Uterus (tissue), 3 donors: ENCODE measurements at regions not wholly inside any gene's neighbourhood (a gene's known extent, or its start where the extent isn't known, plus 50 kb on each side); places are given as distances from the start of the nearest gene placed in this dataset.
A peak's percentile ranks its signal among the peaks of the same experiment; 100 is the strongest.

Experiments used
- DNase-seq, 2 donors: peaks; one replicate each; pipeline ENCODE4 v3.0.0-alpha.2; 2019 to 2020
- H3K27ac ChIP-seq, 2 donors: fragments of 200-600 bp; sonication (generic); 1 replicate in 1 of 2; 2 replicates in 1 of 2; pipeline ENCODE4 v1.5.1; 2016 to 2018
- H3K27me3 ChIP-seq, 2 donors: fragments of 200-600 bp; sonication (generic); one replicate each; pipeline ENCODE4 v1.5.1; 2018 to 2019; ENCODE audit warnings: control low read depth in 1 of 2
- H3K36me3 ChIP-seq, 2 donors: fragments of 200-600 bp; sonication (generic); one replicate each; pipeline ENCODE4 v1.5.1; 2019; ENCODE audit warnings: control low read depth in 1 of 2
- H3K4me1 ChIP-seq, 2 donors: fragments of 200-600 bp; sonication (generic); one replicate each; pipeline ENCODE4 v1.5.1; 2018 to 2019; ENCODE audit warnings: control low read depth in 1 of 2
- H3K4me3 ChIP-seq, 2 donors: fragments of 200-600 bp; sonication (generic); 1 replicate in 1 of 2; 2 replicates in 1 of 2; pipeline ENCODE4 v1.5.1; 2018 to 2019; ENCODE audit warnings: mild to moderate bottlenecking in 1 of 2
- H3K9me3 ChIP-seq, 2 donors: fragments of 200-600 bp; sonication (generic); one replicate each; pipeline ENCODE4 v1.5.1; 2019; ENCODE audit warnings: control low read depth in 1 of 2
- CTCF ChIP-seq, 4 experiments: fragments of 200-600 bp in 2 of 4; fragments of 450-650 bp in 2 of 4; sonication (generic) in 2 of 4; IDR thresholded peaks; one replicate each; pipeline ENCODE4 v1.5.1; 2016 to 2019; ENCODE audit warnings: antibody characterized with exemption in 4 of 4, mild to moderate bottlenecking in 2 of 4, moderate library complexity in 1 of 4
- POLR2A ChIP-seq, 2 donors: fragments of 450-650 bp; IDR thresholded peaks; one replicate each; pipeline ENCODE4 v1.6.1; 2016; ENCODE audit warnings: antibody characterized with exemption in 2 of 2, mild to moderate bottlenecking in 1 of 2, moderate library complexity in 1 of 2
- intact Hi-C: fragments of 100-400 bp; cut with DNase I; formaldehyde crosslinking; loops from one replicate; pipeline ENCODE4 v1.15.1; 2023; ENCODE audit warnings: low total_unique reads
- donor health status: DM: yes; HTN: yes; CAD: no.

GRCh38 chr3:189027626-189028155 lies 144.1 kb upstream of the TPRG1 start:
- no peak overlapping the region for H3K4me3 ChIP-seq
- no peak for TF ChIP-seq POLR2A (IDR thresholded peaks at IDR 0.05)
- no peak for TF ChIP-seq CTCF (IDR thresholded peaks at IDR 0.05)
- H3K4me1 ChIP-seq: no peaks in the 10 kb centered on the region
- H3K27me3 ChIP-seq: no peaks in the 10 kb centered on the region
- intact Hi-C loops: no loop called here
- no peak for DNase-seq
- no peak overlapping the region for H3K27ac ChIP-seq
- no peaks in the 10 kb centered on the region for H3K9me3 ChIP-seq
- H3K36me3 ChIP-seq: no peaks in the 10 kb centered on the region

- Histone ChIP-seq H3K36me3 (no peaks in the 10 kb centered on the region), H3K27ac (no peak overlapping the region)
Observed at GRCh38 chr3:189038773-189039745, 132.7 kb upstream of the TPRG1 start.

GRCh38 chr3:189040656-189041335 lies 131.0 kb upstream of the TPRG1 start:
- no peak for TF ChIP-seq POLR2A (IDR thresholded peaks at IDR 0.05)
- TF ChIP-seq CTCF (IDR thresholded peaks at IDR 0.05): no peak
- Histone ChIP-seq H3K4me3 (no peak overlapping the region), H3K27ac (no peak overlapping the region), H3K27me3 (no peaks in the 10 kb centered on the region), H3K4me1 (no peaks in the 10 kb centered on the region), H3K9me3 (no peaks in the 10 kb centered on the region), H3K36me3 (no peaks in the 10 kb centered on the region)
- DNase-seq: no peak
- intact Hi-C loops: no loop called here

More at GRCh38 chr3:189038773-189039745, 132.7 kb upstream of the TPRG1 start:
- Histone ChIP-seq H3K27me3 (no peaks in the 10 kb centered on the region), H3K4me1 (no peaks in the 10 kb centered on the region), H3K4me3 (no peak overlapping the region), H3K9me3 (peaks cover 0 to 7% of the 10 kb centered on the region in 2 donors)
- intact Hi-C loops: no loop called here
- no peak for TF ChIP-seq POLR2A (IDR thresholded peaks at IDR 0.05)
- TF ChIP-seq CTCF (IDR thresholded peaks at IDR 0.05): no peak
- no peak for DNase-seq

- H3K9me3 ChIP-seq: no peaks in the 10 kb centered on the region
- intact Hi-C loops: no loop called here
Observed at GRCh38 chr3:189041482-189042090, 130.2 kb upstream of the TPRG1 start.

More at GRCh38 chr3:189041482-189042090, 130.2 kb upstream of the TPRG1 start:
- Histone ChIP-seq H3K4me3 (no peak overlapping the region), H3K36me3 (no peaks in the 10 kb centered on the region), H3K27me3 (no peaks in the 10 kb centered on the region), H3K4me1 (no peaks in the 10 kb centered on the region), H3K27ac (no peak overlapping the region)
- DNase-seq: peak; percentile 25 to 31
- TF ChIP-seq POLR2A (IDR thresholded peaks at IDR 0.05): no peak
- TF ChIP-seq CTCF (IDR thresholded peaks at IDR 0.05): peak; percentile 10 to 32 (median 20)
